ENCODE measurements at regions not wholly inside any gene's neighbourhood (a gene's known extent, or its start where the extent isn't known, plus 50 kb on each side); places are given as distances from the start of the nearest gene placed in this dataset.
"Not testable (repeated sequence)": the region's sequence is repeated elsewhere in the genome, so short reads cannot be mapped to it uniquely, and the experiment has no call there.

DNA sequence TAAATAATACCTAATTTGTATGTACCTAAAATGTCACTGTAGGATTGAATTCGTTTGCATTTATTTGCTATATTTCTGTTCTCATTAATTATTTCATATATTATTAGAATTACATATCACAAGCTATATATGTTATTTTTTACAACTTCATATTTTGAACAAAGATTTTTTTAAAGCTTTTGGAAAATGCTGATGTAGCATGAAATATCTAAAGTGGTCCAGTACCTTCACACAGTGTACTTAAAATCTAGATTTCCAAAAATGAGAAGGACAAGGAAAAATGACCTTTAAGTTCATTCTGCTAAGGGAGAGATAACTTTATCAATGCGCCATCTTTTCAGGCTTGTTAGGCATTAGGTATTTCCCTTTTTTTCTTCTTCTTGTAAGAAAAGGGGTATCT lies 71.8 kb downstream of the LARP7 start:
- TF ChIP-seq POLR2A (IDR thresholded peaks at IDR 0.05; ENCODE audit: low read depth, low read length): no peak
- TF ChIP-seq POLR2AphosphoS5 (IDR thresholded peaks at IDR 0.05; ENCODE audit: low read depth, low read length): no peak
- TF ChIP-seq TAF1 (IDR thresholded peaks at IDR 0.05; ENCODE audit: borderline replicate concordance, low read depth, low read length): no peak
- FAIRE-seq: no peak
- no peak for DNase-seq (ENCODE audit: insufficient read length)

DNA sequence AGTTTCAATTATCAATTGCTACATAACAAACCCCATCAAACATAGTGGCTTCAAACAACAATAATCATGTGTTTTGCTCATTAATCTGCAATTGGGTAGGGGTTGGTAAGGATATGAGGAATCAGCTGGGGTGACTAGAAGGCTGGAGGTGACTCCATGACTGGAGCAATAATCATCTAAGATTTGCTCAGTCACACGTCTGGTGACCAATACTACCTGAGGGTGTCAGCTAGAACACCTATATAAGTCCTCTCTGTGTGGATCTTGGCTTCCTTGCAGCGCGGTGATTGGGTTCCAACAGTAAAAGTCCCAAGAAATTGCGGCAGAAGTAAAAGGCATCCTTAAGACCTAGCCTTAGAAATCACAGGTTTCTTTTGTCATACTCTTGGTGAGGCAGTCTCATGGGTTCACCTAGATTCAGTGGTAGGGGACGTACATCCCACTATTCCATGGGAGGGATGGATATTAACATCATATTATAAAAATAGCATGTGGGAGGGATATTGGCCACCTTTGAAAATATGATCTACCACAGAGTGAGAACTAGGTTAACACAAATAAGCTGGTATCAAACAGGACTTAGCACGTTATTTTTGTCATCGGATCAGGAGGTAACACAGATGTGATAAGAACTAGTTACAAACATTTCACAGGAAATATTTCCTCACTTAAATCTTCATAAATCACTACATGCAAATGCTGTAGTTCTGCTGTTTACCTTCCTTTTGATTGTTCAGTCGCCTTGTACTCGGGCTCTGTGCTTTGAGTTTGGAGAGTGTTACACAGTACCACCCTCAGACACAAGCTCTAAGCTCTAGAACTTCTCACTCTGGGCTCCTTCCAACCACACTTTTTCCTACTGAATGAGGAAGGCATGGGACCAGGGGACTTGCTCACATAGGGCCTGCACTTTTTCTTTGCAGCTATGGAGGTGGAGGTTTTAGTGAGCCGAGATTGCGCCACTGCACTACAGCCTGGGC lies 78.3 kb downstream of the LARP7 start:
- no peak for TF ChIP-seq POLR2A (IDR thresholded peaks at IDR 0.05; ENCODE audit: low read depth, low read length)
- no peak for TF ChIP-seq POLR2AphosphoS5 (IDR thresholded peaks at IDR 0.05; ENCODE audit: low read depth, low read length)
- no peak for TF ChIP-seq TAF1 (IDR thresholded peaks at IDR 0.05; ENCODE audit: borderline replicate concordance, low read depth, low read length)
- no peak for DNase-seq (ENCODE audit: insufficient read length)
- no peak for FAIRE-seq

DNA sequence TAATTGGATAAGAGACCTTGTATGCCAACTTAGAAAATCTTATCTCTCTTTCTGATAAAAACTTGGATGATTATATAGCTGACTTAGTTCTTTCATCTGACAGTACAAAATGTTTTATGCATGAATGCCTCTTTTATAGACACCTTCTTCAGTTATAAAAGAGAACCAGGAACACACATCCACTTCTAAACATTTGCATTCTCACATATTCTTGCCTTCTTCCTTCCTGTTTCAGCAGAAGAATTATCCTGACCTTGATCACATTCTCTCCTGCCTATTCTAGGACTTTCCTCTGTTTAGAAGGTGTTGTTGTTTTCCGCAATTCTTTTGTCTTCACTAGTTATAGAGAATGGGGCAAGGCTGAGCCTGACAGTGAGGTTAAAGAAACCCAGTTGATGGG lies 80.9 kb downstream of the LARP7 start:
- no peak for FAIRE-seq
- TF ChIP-seq POLR2AphosphoS5 (IDR thresholded peaks at IDR 0.05; ENCODE audit: low read depth, low read length) (no peak), POLR2A (IDR thresholded peaks at IDR 0.05; ENCODE audit: low read depth, low read length) (no peak), TAF1 (IDR thresholded peaks at IDR 0.05; ENCODE audit: borderline replicate concordance, low read depth, low read length) (no peak)
- no peak for DNase-seq (ENCODE audit: insufficient read length)

DNA sequence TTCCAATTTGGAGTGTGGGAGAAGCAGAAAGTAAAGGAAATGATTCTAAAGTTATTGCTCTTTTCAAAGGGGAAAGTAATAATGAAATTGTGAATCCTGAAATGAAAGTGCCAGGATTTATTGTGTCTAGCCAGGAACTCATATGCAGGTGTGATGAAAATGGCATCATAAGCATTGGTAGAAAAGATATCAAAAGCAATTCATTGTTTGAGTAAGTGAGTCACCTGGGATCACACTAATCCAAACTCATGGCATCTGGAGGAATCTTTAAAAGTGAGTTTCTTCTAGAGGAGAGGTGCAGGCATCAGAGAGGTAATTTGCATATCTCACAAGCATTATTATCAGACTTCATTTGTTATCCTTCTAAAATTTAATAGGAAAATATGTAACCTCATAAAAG lies 84.7 kb downstream of the LARP7 start:
- no peak for DNase-seq (ENCODE audit: insufficient read length)
- no peak for TF ChIP-seq POLR2AphosphoS5 (IDR thresholded peaks at IDR 0.05; ENCODE audit: low read depth, low read length)
- TF ChIP-seq POLR2A (IDR thresholded peaks at IDR 0.05; ENCODE audit: low read depth, low read length): no peak
- no peak for TF ChIP-seq TAF1 (IDR thresholded peaks at IDR 0.05; ENCODE audit: borderline replicate concordance, low read depth, low read length)
- no peak for FAIRE-seq

DNA sequence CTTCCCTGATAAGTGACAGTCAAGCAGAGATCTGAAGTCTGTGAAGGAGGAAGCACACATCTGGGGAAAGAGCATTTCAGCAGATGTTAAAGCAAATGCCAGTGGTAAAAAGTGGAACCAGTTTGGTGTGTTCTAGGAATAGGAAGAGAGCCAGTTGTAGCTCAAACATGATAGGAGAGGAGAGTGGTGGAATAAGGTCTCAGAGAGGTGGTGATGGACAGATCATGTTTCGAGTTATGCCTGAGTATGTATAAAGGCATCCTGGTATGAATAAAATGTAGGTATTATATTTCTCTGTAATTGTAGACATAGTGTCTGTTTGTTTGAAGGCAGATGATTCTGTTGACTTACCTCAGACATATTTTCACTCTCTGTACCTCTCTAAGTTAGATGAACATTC lies 89.1 kb downstream of the LARP7 start:
- TF ChIP-seq POLR2A (IDR thresholded peaks at IDR 0.05; ENCODE audit: low read depth, low read length) (no peak), POLR2AphosphoS5 (IDR thresholded peaks at IDR 0.05; ENCODE audit: low read depth, low read length) (no peak)
- DNase-seq (ENCODE audit: insufficient read length): no peak
- FAIRE-seq: no peak

DNA sequence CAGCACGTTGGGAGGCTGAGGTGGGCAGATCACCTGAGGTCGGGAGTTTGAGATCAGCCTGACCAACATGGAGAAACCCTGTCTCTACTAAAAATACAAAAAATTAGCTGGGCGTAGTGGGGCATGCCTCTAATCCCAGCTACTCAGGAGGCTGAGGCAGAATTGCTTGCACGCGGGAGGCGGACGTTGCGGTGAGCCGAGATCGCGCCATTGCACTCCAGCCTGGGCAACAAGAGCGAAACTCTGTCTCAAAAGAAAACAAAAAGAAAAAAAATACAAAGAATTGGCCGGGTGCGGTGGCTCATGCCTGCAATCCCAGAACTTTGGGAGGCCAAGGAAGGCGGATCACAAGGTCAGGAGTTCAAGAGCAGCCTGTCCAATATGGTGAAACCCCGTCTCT lies 90.8 kb downstream of the LARP7 start:
- not testable (repeated sequence) for FAIRE-seq; DNase-seq (ENCODE audit: insufficient read length)

DNA sequence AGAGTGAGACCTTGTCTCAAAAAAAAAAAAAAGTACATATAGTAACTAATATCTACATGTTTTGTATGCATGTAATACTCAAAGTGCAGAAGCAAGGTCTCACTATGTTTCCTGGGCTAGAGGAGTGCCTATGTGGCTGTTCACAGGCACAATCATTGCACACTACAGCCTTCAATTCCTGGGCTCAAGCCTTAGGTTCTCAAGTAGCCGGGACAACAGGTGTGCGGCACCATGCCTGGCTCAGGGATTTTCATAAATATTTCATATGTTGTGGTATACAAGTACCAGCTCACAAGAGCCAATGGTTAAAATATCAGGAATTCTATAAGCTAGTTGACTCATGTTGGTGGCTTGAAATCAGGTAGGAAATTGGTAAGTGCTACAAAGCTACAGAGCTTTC lies 94.8 kb downstream of the LARP7 start:
- DNase-seq (ENCODE audit: insufficient read length) (no peak), FAIRE-seq (peak; percentile 5)
- TF ChIP-seq POLR2AphosphoS5 (IDR thresholded peaks at IDR 0.05; ENCODE audit: low read depth, low read length) (no peak), TAF1 (IDR thresholded peaks at IDR 0.05; ENCODE audit: borderline replicate concordance, low read depth, low read length) (no peak), POLR2A (IDR thresholded peaks at IDR 0.05; ENCODE audit: low read depth, low read length) (no peak)

DNA sequence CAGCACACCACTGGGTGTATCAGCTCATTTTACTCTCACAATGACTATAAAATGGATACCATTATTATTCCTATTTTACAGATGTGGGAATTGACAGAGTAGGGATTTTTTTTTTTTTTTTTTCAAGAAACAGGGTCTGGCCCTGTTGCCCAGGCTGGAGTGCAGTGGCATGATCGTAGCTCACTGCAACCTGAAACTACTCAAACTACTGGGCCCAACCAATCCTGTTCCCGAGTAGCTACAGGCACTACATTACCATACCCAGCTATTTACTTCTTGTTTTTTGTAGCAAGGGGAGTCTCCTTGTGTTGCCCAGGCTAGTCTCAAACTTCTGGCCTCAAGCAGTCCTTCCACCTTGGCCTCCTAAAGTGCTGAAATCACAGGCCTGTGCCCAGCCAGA lies 95.2 kb downstream of the LARP7 start:
- TF ChIP-seq TAF1 (IDR thresholded peaks at IDR 0.05; ENCODE audit: borderline replicate concordance, low read depth, low read length): no peak
- TF ChIP-seq POLR2A (IDR thresholded peaks at IDR 0.05; ENCODE audit: low read depth, low read length): no peak
- no peak for TF ChIP-seq POLR2AphosphoS5 (IDR thresholded peaks at IDR 0.05; ENCODE audit: low read depth, low read length)
- FAIRE-seq (peak; percentile 38), DNase-seq (ENCODE audit: insufficient read length) (no peak)

DNA sequence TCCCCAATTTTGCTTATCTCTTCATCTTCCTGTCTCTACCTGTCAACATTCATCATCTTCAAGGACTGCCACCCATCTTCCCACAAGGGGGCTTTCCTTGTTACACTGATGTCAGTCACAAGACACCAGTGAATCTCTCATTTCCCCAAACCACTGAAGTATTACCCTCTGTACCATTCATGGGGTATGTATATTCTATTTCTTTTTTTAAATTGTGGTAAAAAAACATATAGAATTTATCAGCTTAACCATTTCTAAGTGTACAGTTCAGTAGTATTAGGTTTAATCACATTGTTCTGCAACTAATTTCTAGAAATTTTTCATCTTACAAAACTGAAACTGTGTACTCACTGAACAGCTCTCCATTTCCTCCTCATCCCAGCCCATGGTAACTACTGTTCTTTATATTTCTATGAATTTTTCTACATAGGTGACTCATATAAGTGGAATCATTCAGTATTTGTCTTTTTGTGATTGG lies 98.6 kb downstream of the LARP7 start:
- FAIRE-seq (peak; percentile 92), DNase-seq (ENCODE audit: insufficient read length) (no peak)
- TF ChIP-seq TAF1 (IDR thresholded peaks at IDR 0.05; ENCODE audit: borderline replicate concordance, low read depth, low read length) (no peak), POLR2A (IDR thresholded peaks at IDR 0.05; ENCODE audit: low read depth, low read length) (no peak), POLR2AphosphoS5 (IDR thresholded peaks at IDR 0.05; ENCODE audit: low read depth, low read length) (no peak)

DNA sequence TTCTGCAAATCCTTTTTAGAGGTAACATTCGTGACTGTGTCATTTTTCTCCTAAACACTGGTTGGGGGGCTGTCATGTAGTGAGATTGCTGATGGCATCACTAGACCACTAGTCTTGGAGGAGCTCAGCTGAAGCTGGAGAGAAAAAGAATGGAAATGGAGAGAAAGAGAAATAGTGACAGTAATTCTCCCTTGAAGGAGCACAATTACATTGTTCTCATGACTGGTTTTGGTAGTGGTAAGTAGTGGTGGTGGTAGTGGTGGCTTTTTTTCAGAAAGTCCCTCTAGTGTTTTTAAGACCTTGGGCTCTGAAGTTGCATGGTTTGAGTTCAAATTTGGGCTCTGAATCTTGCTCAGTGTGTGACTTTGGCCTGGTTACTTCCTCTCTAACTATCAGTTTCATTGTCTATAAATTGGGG lies 99.8 kb downstream of the LARP7 start:
- FAIRE-seq (peak; percentile 86), DNase-seq (ENCODE audit: insufficient read length) (no peak)
- TF ChIP-seq POLR2A (IDR thresholded peaks at IDR 0.05; ENCODE audit: low read depth, low read length) (no peak), POLR2AphosphoS5 (IDR thresholded peaks at IDR 0.05; ENCODE audit: low read depth, low read length) (no peak), TAF1 (IDR thresholded peaks at IDR 0.05; ENCODE audit: borderline replicate concordance, low read depth, low read length) (no peak)

DNA sequence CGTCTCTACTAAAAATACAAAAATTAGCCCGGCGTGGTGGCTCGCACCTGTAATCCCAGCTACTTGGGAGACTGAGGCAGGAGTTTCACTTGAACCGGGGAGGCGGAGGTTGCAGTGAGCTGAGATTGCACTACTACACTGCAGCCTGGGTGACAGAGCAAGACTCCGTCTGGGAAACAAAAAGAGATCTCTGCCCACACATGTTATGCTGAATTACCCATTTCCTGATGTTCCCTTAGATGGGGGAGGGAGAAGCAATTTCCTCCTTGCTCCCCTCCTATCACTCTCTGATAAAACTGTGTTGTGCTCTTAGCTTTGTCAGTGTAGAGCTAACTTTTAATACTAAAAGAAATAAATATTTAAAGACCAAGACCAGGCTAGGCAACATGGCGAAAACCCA lies 102.5 kb downstream of the LARP7 start:
- FAIRE-seq: no peak
- TF ChIP-seq TAF1 (IDR thresholded peaks at IDR 0.05; ENCODE audit: borderline replicate concordance, low read depth, low read length) (no peak), POLR2AphosphoS5 (IDR thresholded peaks at IDR 0.05; ENCODE audit: low read depth, low read length) (no peak), POLR2A (IDR thresholded peaks at IDR 0.05; ENCODE audit: low read depth, low read length) (no peak)
- no peak for DNase-seq (ENCODE audit: insufficient read length)

DNA sequence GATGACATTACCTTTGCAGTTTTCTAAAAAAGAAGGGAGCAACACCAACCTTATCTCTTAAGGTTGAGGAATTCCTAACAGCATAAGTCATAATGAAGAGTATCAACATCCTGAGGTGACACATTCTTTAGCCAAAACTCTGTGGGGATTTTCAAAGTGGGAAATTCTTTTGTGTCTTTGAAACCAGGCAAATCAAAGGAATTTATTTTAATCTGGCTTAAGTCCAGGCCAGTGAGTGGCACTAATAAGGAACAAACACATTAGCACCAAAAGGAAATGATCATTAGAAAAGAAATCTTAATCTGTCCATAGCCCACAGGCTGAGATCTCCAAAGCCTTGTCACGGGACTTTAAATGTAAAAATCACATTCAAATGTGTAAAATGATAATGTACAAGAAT lies 110.1 kb downstream of the LARP7 start:
- FAIRE-seq (no peak), DNase-seq (ENCODE audit: insufficient read length) (no peak)
- TF ChIP-seq POLR2AphosphoS5 (IDR thresholded peaks at IDR 0.05; ENCODE audit: low read depth, low read length): no peak
- TF ChIP-seq TAF1 (IDR thresholded peaks at IDR 0.05; ENCODE audit: borderline replicate concordance, low read depth, low read length): no peak
- TF ChIP-seq POLR2A (IDR thresholded peaks at IDR 0.05; ENCODE audit: low read depth, low read length): no peak
